Osteocyte (in vitro differentiated cells): ENCODE measurements at regions not wholly inside any gene's neighbourhood (a gene's known extent, or its start where the extent isn't known, plus 50 kb on each side); places are given as distances from the start of the nearest gene placed in this dataset.
"Not testable (repeated sequence)": the region's sequence is repeated elsewhere in the genome, so short reads cannot be mapped to it uniquely, and the experiment has no call there.

ENCODE experiments used
- DNase-seq: peaks from one replicate; pipeline ENCODE4 v3.0.0; 2021; ENCODE audit warnings: mixed read lengths; ENCODE audit not compliant: unreplicated experiment; ENCODE audit errors: extremely low spot score
- H3K27ac Mint-ChIP-seq: one replicate; pipeline ENCODE4 v1.8.0; 2021; ENCODE audit warnings: mild to moderate bottlenecking, mixed read lengths; ENCODE audit not compliant: unreplicated experiment
- H3K27me3 Mint-ChIP-seq: one replicate; pipeline ENCODE4 v1.8.0; 2021; ENCODE audit warnings: mixed read lengths; ENCODE audit not compliant: unreplicated experiment
- H3K36me3 Mint-ChIP-seq: one replicate; pipeline ENCODE4 v1.8.0; 2021; ENCODE audit warnings: mixed read lengths; ENCODE audit not compliant: unreplicated experiment
- H3K4me1 Mint-ChIP-seq: one replicate; pipeline ENCODE4 v1.8.0; 2021; ENCODE audit warnings: mixed read lengths; ENCODE audit not compliant: unreplicated experiment
- H3K4me3 Mint-ChIP-seq: one replicate; pipeline ENCODE4 v1.8.0; 2021; ENCODE audit warnings: mild to moderate bottlenecking, moderate library complexity, mixed read lengths; ENCODE audit not compliant: unreplicated experiment
- H3K9me3 Mint-ChIP-seq: one replicate; pipeline ENCODE4 v1.8.0; 2021; ENCODE audit warnings: mixed read lengths; ENCODE audit not compliant: unreplicated experiment
- TF ChIP-seq, protein P1 (sequence below): fragments of 200-600 bp; sonication (generic); IDR thresholded peaks from 2 replicates; pipeline ENCODE4 v1.5.0; 2021; ENCODE audit warnings: antibody characterized with exemption, mild to moderate bottlenecking, moderate library complexity

DNA sequence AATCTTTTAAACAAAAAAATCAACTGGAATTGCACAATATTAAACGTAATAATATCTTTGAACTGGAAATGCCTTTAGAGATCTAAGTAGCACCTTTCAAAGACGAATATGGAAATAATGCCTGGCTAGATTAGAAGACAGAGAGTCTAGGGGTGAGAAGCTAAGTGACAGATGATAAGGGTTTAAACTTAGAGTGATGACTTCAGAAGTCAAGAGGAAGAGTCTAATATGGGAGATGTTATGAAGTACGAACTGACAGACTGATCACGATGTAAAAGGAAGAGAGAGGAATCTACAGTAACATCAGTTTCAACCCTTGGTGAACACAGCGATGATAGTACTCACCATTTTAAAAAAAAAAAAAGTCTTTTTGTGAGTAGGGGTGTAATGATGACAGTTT, 57.9 kb downstream of the HINT1 start:
- Mint-ChIP-seq H3K9me3 (no peaks in the 10 kb centered on the region), H3K27ac (no peak overlapping the region), H3K36me3 (no peaks in the 10 kb centered on the region), H3K4me1 (peaks cover 3% of the 10 kb centered on the region), H3K4me3 (no peak overlapping the region), H3K27me3 (peaks cover 15% of the 10 kb centered on the region)
- TF ChIP-seq, protein P1, sequence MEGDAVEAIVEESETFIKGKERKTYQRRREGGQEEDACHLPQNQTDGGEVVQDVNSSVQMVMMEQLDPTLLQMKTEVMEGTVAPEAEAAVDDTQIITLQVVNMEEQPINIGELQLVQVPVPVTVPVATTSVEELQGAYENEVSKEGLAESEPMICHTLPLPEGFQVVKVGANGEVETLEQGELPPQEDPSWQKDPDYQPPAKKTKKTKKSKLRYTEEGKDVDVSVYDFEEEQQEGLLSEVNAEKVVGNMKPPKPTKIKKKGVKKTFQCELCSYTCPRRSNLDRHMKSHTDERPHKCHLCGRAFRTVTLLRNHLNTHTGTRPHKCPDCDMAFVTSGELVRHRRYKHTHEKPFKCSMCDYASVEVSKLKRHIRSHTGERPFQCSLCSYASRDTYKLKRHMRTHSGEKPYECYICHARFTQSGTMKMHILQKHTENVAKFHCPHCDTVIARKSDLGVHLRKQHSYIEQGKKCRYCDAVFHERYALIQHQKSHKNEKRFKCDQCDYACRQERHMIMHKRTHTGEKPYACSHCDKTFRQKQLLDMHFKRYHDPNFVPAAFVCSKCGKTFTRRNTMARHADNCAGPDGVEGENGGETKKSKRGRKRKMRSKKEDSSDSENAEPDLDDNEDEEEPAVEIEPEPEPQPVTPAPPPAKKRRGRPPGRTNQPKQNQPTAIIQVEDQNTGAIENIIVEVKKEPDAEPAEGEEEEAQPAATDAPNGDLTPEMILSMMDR = no peak
- DNase-seq = no peak

DNA sequence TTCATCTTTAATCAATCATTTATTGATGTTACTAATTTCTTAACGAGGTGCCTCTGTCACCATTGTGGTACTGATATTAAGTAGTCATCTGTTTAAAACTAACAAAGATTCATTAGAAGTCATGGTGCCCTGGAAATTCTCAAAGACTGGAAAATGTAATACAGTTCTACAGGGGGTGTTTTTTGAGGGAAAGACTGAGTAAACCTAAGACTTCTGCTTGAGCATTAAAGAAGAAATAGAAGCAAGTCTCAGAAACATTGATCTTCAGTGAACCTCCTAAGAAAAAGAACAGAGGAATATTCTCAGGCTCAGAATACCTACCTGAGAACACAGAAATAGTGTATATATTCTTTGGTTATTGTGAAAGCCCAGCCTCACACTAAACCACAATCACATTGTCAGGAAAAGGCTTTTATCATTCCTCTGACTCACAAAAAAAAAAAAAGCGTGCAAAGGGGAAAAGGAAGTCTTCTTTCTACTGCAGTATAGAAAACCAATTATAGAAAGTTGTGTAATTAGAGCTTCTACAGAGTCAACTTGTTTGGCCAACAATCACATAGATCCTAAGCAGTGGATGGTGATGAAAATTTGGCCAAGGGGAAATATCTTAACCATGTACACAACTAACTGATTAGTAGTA, 60.8 kb downstream of the HINT1 start:
- no peak for DNase-seq
- H3K27me3 Mint-ChIP-seq = peaks cover 17% of the 10 kb centered on the region
- TF ChIP-seq, protein P1 = no peak
- no peaks in the 10 kb centered on the region for H3K9me3 Mint-ChIP-seq
- no peak overlapping the region for H3K4me3 Mint-ChIP-seq
- no peaks in the 10 kb centered on the region for H3K4me1 Mint-ChIP-seq
- H3K27ac Mint-ChIP-seq = no peak overlapping the region
- H3K36me3 Mint-ChIP-seq = no peaks in the 10 kb centered on the region

DNA sequence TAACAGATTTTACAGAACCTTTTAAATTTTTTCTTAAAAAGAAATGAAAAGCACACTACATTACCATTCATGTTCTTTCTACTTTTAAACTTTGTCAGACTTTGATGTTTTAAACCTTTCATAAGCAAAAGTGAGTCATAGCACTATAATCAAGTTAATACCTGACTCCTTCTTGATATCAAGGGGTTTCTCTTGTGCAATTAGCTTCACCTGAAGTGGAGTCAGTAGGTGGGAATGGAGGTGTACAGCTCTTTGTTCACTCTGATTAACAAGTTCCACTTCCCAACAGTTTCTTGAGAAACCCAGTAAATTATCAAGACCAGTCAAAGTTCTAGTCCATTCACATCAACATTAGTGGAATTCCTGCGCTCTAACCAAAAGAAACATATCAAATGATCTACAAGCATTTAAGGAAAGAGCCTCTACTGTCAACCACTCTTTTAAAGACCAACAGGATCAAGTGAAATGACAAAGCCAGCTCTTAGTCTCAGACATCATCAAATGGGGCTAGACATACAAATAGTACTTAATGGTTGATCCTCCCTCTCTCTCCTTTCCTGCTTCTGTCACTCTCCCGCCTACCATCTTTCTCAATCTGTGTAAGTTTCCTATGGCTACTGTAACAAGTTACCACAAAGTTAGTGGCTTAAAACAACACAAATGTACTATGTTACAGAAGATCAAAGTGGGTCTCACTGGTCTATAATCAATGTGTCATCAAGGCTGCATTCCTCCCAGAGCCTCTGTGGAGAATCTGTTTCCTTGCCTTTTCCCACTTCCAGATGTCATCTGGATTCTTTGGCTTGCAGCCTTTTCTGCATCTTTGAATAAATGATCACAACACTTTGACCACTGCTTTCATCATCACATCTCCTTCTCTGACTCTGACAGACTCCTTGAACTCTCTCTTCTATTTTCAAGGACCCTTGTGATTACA, 68.0 kb downstream of the HINT1 start:
- Mint-ChIP-seq H3K36me3 (no peaks in the 10 kb centered on the region), H3K4me3 (no peak overlapping the region), H3K4me1 (no peaks in the 10 kb centered on the region), H3K27ac (no peak overlapping the region), H3K9me3 (peaks cover 6% of the 10 kb centered on the region), H3K27me3 (peaks cover 35% of the 10 kb centered on the region)
- TF ChIP-seq, protein P1 = no peak
- no peak for DNase-seq

DNA sequence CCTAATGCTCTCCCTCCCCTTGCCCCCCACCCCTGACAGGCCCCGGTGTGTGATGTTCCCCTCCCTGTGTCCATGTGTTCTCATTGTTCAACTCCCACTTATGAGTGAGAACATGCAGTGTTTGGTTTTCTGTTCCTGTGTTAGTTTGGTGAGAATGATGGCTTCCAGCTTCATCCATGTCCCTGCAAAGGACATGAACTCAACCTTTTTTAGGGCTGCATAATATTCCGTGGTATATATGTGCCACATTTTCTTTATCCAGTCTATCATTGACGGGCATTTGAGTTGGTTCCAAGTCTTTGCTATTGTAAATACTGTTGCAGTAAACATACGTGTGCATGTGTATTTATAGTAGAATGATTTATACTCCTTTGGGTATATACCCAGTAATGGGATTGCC, 69.5 kb downstream of the HINT1 start:
- H3K27me3 Mint-ChIP-seq = peaks cover 35% of the 10 kb centered on the region

DNA sequence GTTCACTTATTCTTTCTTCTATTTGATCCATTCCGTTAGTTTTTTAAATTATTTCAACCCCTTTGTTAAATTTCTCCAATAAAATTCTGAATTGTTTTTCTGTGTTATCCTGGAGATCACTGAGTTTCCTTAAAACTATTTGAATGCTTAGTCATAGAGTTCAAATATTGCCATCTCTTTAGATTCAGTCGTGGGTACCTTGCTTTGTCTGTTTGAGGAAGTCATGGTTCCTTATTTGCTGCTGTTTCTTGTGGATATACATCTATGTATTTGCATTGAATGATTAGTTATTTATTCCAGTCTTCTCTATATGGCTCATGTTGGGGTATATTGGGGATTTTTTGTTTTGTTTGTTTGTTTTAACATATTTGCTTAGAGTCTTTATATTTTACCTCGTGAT, 80.6 kb downstream of the HINT1 start:
- H3K27ac Mint-ChIP-seq = no peak overlapping the region
- H3K27me3 Mint-ChIP-seq = peaks cover 18% of the 10 kb centered on the region
- TF ChIP-seq, protein P1 = no peak
- H3K4me1 Mint-ChIP-seq = no peaks in the 10 kb centered on the region
- H3K9me3 Mint-ChIP-seq = peaks cover 6% of the 10 kb centered on the region
- no peaks in the 10 kb centered on the region for H3K36me3 Mint-ChIP-seq
- DNase-seq = no peak
- no peak overlapping the region for H3K4me3 Mint-ChIP-seq

More for the DNA sequence above, 69.5 kb downstream of the HINT1 start:
- not testable (repeated sequence) for DNase-seq, H3K4me1 Mint-ChIP-seq, H3K9me3 Mint-ChIP-seq, H3K36me3 Mint-ChIP-seq, H3K27ac Mint-ChIP-seq, H3K4me3 Mint-ChIP-seq
